GM19324 (cell line): ENCODE measurements at regions not wholly inside any gene's neighbourhood (a gene's known extent, or its start where the extent isn't known, plus 50 kb on each side); places are given as distances from the start of the nearest gene placed in this dataset.
A peak's percentile ranks its signal among the peaks of the same experiment; 100 is the strongest.
"Not testable (repeated sequence)": the region's sequence is repeated elsewhere in the genome, so short reads cannot be mapped to it uniquely, and the experiment has no call there.

Experiments used
- ATAC-seq: cut with Tn5 transposase; IDR thresholded peaks from one replicate; pipeline ENCODE4 v1.9.1; 2021; ENCODE audit warnings: mild to moderate bottlenecking, moderate library complexity; ENCODE audit not compliant: unreplicated experiment, low FRiP score

DNA sequence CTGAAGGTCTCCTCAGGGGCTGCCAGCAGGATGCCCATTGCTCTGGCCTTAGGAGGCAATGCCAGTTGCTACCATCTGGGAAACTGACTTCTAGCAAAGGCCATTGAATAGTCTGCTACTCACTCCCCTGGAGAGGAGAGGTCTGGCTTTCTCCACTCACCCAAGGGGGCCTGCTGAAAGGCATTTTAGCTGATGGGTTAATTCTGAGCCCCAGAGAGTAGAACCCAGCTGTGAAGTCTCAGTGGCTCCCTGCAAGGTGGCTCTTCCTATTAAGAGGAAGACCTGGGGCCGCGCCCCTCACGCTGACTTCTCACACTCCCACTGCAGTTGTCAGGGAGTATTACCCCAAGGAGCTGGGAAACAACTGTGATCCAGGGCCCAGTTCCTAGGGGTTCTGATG is 213.3 kb upstream of the GALNT2 start:
- ATAC-seq = no peak

DNA sequence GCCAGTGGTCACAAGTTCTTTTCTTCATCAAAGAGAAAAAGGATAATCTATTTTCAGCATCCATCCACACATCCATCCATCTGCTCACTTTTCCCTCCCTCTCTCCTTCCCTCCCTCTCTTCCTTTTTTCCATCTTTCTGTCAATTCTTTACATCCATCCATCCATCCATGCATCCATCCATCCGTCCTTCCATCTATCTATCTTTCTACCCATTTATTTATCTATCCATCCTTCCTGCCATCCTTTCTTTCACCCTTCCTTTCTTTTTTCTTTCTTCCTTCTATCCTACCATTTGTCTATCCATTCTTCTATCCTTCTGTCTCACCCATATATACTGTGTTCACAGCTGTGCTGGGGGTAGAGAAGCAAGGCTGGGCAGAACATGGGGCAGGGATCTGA is 212.4 kb upstream of the GALNT2 start:
- no peak for ATAC-seq

DNA sequence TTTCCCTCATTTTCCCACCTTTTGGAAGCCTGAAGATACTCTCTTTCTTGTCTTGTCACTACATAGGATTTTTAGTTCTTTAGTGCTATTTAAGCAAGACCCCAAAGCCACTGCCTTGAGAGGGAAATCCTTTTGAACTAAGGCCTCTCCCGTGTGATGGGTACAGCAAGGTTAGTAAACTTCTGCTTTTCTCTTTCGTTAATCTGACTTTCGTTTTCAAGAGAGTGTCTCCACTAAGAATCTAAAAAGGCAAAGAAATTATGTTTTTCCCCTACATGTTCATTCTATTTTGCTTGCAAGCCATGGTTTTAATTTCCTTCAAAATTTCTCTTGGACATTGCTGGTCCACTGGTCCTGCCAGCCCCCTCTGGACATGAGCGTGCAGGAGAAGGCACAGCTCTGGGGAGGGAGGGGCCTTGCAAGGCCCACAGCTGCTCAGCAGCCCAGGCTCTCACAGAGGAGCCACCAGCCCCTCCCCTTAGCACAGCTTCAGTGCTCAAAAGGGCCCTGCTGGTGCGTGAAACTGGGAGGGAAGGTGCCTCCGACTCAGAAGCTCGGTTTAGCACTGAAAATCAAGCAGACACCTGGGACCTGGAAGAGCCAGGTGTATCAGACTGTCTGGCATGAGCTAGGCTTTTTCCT is 210.9 kb upstream of the GALNT2 start:
- peak; percentile 97 for ATAC-seq

DNA sequence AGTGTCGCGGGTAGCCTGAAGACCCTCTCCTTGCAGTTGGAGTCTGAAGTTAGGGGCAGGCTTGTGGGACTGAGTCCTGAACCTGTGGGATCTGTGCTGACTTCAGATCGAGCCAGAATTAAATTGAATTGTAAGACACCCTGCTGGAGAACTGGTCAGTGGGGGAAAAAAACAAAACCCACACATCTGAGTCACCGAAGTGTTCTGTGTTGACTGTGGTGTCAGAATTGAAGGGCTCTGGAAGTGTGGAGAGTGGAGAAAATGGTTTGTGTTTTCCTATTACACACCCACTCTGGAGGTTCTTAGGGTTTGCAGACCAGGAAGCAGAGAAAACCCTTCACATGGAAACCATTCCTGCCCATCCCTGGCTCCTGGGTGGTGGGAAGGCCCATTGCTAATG is 209.5 kb upstream of the GALNT2 start:
- no peak for ATAC-seq

DNA sequence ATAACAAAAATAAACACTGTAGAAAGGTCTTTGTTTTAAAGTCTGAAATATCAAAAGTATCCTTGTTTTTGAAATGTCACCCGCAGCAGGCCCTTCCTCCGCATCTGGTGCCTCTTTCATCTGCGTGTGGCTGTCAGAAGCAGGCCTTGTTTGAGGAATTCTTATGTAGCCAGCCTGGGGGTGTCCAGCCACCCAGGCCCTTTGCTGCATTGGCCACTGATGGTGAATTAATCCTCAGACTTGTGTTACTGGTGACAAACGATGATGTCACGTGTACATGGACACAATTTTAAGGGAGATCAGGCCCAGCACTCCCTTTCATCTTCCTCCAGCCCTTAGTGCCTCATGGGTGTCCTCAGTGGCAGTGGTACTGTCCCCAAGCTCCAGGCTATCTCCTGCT is 208.0 kb upstream of the GALNT2 start:
- no peak for ATAC-seq

DNA sequence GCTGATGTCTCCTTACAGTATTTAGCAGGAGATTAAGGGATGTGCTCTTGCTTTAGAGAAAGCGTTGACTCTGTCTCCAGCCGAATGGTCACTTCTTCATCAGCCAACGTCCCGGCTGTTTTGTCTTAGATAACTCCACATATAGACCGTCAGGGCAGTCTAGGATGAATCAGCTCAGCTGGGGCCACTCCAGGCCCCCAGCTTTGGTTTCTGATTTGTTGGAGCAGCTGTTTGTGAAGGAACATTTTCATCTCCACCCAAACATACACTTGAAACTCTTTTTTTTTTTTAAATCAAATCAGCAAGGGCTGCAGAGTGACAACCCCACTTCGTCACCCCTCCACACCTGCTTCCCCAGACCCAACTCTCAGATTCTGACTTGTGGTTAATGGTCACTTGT is 206.1 kb upstream of the GALNT2 start:
- ATAC-seq = no peak

DNA sequence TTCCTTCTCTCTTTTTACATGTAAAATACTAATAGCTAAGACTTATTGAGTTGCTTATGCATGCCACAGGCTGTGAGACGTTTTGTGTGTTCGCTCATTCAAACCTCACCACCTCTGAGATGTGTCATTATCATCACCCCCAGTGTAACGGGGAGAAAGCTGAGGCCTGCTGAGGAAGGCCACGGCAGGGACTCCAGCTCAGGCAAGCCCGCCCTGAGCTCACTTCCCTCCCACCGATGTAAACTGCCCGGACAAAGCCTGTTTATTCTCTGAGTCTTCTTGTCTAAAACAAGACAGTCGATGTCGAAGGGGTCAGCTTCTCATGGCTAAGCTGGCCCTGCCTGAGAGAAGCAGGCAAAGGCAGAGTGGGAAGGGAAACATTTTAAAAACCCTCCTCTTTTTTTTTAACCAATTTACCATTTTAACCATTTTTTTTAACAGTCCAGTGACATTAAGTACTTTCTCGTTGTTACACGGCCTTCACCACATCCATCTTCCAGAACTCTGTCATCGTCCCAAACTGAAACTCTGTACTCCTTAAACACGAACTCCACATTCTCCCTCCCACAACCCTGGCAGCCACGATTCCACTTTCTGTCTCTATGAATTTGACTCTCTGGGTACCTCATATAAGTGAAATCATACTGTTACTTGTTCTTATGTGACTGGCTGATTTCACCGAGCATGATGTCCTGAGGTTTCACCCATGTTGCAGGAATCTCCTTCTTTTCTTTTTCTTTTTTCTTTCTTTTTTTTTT is 204.8 kb upstream of the GALNT2 start:
- no peak for ATAC-seq

DNA sequence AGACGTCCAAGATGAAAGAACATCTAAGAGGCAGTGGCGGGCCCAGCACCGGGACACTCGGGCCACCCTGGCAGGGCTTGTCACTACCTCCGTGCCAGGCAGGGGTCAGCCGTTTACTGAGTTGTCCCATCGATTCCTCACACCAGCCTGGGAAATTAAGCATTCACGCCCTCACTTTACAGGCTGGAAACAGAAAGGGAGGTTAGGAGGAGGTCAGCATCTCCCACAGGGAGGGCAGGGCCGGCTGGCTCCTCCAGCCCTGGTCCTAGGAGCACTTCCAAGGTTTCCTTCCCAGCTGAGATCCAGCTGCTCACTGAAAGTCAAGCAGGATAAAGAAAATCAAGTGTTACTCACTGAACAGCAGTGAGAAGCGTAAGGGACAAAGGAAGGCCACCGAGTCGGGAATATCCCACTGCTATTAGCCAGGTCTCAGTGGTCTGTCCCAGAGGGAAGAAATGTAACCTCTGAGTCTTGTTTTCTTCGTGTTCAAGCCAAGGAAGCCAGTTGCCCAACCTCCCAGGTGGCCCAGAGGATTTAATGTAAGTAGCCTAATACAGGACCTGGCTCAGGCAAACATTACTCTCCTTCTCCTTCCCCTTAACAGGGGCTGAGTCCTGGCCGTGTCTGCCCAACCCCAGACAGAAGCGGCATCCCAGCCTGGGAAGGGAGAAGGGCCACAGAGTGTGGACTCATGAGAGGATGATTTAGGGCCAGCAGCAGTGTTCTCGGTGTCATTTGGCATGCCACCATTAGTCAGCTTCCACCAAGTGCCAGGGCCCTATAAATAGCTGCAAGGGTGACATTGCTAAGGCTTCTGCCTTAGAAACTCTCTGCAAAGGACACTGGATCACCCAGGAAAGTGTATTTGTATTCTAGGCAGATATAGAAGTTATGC is 203.1 kb upstream of the GALNT2 start:
- ATAC-seq = no peak

DNA sequence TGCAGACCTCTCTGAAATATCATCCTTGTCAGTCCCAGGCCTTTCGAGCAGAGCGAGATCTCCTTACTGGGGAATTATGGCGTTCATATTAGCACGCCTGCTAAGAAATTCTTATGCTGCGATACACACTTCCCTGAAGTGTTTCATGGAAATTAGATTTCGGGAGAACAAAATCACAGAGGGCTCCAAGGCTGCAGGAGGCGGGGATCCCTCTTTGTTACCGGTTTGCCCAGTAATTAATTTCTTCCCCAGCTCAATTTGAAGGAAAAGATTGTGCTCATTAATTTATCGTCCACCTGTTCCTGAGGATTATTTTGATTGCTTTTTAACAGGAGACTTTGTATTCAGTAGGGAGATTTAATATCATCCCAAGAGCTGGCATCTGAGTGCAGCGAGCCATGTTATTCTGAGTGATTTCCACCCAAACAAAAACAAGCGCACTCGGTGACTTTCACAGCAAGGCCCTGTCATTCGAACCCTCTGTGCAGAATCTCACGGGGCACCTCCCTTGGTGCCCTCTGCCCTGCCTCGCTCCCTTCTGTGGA is 202.3 kb upstream of the GALNT2 start:
- ATAC-seq = no peak

DNA sequence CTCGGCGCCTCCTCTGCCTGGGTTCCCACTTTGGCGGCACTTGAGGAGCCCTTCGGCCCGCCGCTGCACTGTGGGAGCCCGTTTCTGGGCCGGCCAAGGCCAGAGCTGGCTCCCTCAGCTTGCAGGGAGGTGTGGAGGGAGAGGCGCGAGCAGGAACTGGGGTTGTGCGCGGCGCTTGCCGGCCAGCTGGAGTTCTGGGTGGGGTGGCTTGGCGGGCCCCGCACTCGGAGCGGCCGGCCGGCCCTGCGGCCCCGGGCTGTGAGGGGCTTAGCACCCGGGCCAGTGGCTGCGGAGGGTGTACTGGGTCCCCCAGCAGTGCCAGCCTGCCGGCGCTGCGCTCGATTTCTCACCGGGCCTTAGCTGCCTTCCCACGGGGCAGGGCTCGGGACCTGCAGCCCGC is 201.7 kb upstream of the GALNT2 start:
- ATAC-seq = not testable (repeated sequence)

DNA sequence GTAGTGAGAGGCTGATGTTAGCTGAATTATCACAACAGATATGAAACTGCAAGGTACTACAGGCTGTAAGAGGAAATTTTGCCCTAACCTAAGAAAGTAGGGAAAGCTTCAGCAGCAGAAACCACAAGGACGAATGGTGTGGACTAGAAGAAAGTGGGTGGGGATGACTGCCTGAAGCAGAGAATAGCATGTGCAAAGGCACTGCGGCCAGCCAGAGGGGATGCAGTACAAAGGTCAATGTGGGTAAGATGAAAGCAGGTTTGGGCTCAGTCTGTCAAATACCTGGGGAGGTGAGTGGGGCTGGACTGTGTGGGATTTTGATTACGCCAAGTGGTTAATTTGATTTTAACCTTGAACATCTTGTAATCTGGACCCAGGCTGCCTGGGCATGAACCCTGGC is 199.3 kb upstream of the GALNT2 start:
- ATAC-seq = no peak

DNA sequence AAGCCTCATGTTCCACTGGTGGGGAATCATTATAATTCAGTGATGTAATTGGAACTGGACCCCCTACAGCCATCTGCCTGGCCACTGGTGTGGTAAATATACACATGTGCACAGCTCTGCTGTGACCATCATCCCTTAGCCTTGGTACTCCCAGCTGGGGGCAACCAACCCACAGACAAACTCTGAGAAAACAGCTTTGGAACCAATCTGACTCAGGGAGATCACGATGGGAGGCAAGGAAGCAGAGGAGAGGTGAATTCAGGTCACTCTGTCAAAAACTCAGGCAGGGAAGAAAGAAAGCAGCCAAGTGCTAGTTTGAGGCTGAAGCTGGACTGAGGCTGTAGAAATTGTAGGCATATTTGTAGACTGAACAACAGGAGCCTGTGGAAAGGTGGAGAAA is 197.8 kb upstream of the GALNT2 start:
- no peak for ATAC-seq

DNA sequence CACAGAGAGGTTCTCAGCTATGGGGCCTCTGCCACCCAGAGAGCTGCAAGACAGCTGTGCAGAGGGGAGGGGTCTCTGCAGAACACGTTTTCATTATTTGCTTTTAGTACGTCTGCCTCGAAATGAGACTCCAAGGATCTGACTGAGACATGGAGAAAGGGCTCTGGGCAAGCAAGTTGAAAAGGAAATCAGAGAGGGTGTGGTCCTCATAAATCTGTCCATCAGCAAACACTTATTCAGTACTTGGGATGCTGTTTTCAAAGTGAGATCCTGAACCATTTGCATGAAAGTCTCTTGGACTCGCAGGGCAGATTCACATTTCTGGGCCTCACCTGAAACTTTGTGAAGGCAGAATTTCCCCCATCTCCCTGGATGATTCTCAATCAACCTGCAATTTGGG is 197.4 kb upstream of the GALNT2 start:
- no peak for ATAC-seq

DNA sequence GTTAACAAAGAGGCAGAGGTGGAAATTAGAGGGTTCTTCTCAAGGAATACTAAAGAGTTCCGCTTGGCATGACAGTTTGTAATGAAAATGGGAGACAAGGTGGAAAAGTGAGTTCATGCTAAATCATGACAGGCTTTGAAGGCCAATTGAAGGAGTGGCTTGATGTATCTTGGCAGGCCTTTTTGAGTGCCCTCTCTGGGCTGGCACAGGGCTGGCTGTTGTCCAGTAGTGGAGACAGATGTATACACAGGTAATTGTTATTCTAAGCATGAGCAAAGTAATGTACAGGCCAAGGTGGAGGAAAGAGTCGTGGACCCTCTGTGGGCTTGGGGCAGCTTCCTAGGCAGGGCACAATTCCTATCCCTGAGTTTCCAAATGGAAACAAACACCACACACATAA is 196.7 kb upstream of the GALNT2 start:
- no peak for ATAC-seq

DNA sequence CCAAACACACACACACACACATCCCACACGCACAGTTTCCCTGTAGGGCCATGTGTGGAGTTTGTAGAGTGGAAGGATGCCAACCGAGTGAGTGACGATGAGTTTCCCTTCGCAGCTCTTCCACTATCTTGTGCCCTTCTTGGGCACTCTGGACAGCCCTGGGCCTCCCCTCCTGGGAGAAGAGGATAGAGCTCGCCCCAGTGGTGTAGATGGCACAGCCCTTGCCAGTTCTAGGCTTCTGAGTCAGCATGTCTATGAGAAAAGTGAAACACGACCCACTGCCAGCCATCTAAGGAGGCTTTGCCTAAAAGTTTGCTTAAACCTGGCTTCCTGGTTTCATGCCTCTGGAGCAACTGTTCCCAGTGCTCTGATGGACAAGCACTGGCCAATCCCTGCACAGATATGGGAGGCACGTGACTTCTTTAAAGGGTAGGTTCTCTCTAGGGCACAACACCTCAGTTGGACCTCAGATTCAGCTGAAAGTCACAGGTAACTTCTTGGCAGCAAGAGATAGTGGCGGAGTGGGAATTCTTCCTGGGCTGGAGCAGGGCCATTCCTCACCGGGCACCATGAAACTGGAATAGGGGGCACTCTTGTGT is 195.9 kb upstream of the GALNT2 start:
- ATAC-seq = no peak

DNA sequence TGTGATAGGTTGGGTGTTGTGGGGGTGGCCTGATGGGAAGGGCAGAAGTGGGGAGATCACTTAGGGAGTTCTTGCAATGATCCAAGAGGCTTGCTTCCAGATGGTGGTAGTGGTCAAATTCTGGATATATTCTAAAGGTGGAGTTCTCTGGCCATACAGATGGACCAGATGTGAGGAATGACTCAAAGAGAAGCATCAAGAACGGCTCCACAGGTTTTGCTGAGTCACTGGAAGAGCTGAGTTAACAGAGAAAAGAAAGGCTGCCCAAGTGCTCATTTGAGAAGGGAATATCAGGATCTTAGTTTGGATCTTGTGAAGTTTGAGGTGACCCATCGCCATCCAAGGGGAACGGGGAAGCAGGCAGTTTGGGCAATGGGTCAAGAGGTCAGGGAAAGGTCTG is 192.9 kb upstream of the GALNT2 start:
- ATAC-seq = no peak

DNA sequence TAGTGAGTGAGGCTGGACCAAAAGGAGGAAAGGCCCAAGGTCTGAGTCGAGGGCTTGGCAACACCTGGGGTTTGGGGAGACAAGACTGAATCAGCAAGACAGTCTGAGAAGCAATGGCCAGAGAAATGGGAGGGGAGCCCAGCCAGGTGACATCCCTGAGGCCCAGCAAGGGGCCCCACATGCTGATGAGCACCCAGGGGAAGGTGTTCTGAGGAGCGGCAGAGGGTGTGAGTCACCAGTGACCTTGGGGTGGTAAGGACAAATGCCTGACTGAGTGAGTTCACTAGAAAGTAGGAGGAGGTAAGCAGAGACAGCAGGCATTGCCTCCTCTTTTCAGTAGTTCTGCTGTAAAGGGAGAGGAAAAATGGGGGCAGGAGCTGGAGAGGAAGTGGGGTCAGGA is 192.4 kb upstream of the GALNT2 start:
- no peak for ATAC-seq

DNA sequence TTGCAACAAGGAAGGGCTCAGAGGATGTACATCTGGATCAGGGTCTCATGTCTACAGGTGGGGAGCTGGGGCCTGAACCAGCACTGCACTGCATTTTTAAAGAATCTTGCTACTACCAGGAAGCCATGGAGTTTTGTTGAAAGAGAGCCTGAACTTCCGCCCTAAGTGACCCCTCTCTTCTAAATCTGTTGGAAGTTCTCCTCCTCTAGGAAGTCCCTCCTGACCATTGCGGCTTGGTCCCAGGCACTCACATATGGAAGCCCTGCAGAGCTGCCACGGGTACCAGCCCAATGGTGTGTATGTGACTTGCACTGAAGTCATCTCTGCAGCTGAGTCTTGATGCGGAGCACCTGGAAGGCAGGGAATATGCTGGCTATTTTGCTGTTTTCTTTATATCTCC is 192.0 kb upstream of the GALNT2 start:
- ATAC-seq = no peak

DNA sequence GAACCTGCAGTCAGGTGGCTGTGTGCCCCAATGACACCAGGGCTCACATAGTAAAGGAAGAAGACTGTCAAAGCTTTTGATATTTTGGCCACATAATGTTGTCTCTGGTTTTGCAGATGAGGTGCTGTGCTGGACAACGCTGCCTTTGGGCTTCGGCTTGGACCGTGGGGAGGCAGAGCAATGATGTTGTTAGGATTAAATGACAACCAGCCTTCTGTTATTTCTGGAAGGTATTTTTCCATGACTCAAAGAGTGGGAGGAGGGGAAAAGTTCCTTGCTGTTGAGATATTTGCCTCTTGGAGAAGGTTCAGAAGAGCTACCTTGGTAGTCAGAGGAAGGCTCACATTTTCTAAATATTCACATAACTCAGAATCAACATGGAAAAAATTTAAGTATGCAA is 187.3 kb upstream of the GALNT2 start:
- no peak for ATAC-seq

DNA sequence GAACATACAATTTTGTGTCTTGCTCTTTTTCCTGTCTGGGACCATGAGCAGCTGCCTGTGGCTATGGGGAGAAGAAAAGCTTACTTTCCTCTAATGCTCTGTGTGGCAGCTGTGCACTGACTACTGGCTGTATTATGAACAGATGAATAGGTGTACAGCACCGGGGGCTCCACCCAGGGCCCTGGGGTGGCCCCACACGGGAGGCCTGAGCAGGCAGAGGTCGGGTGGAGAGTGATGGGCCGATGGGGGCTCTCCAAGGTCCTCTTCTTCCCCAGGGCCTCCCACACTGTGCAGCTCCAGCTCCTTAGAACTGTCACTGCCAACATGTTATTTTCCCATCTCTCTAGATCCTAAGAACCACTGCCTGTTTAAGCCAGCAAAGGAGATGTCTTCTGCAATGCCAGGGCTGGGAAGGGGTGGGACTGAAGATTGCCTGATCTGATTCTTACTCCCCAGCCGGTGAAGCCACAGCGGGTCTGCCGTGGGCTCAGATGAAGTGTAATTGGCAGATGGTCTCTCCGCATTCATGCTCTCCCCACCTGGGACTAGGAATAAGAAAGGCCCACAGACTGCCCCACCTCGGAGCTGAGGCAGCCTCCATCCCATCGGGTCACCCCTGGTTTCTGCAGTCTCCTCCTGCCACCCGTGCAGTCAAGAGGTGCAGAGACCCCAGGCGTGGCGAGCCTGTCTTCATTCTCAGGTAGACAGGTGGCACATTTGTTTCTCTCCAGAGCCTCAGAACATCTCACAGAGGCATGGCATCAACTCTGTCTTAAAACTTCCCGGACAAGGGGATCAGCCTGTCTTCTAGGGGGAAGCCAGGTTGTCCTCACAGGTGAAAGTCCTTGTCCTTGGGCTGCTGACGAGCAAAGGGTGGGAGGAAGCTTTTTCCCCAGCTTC is 186.5 kb upstream of the GALNT2 start:
- no peak for ATAC-seq
